H9 (cell line): ENCODE measurements at regions not wholly inside any gene's neighbourhood (a gene's known extent, or its start where the extent isn't known, plus 50 kb on each side); places are given as distances from the start of the nearest gene placed in this dataset.

Experiments used
- DNase-seq: peaks from one replicate; pipeline ENCODE4 v3.0.0-alpha.2; 2017
- H2AFZ ChIP-seq: one replicate; pipeline ENCODE4 v1.6.1; 2013; ENCODE audit warnings: mild to moderate bottlenecking, low read length, control low read depth, moderate library complexity
- H2AK5ac ChIP-seq: 2 replicates; pipeline ENCODE4 v1.6.1; 2013; ENCODE audit warnings: low read length, control low read depth, mixed read lengths; ENCODE audit not compliant: insufficient read length
- H2BK120ac ChIP-seq: one replicate; pipeline ENCODE4 v1.6.1; 2013; ENCODE audit warnings: low read depth, mild to moderate bottlenecking, low read length, control low read depth, inconsistent platforms; ENCODE audit not compliant: poor library complexity, severe bottlenecking
- H2BK12ac ChIP-seq: 2 replicates; pipeline ENCODE4 v1.6.1; 2013; ENCODE audit warnings: low read length, control low read depth, mixed read lengths, low read depth; ENCODE audit not compliant: insufficient read length
- H2BK15ac ChIP-seq: 2 replicates; pipeline ENCODE4 v1.6.1; 2013; ENCODE audit warnings: low read depth, low read length, control low read depth
- H2BK20ac ChIP-seq: one replicate; pipeline ENCODE4 v1.6.1; 2013; ENCODE audit warnings: low read depth, mild to moderate bottlenecking, low read length, control low read depth, inconsistent platforms; ENCODE audit not compliant: poor library complexity, severe bottlenecking
- H2BK5ac ChIP-seq: 2 replicates; pipeline ENCODE4 v1.6.1; 2013; ENCODE audit warnings: low read length, control low read depth, mixed read lengths; ENCODE audit not compliant: insufficient read length
- H3K14ac ChIP-seq: 2 replicates; pipeline ENCODE4 v1.6.1; 2013; ENCODE audit warnings: low read length, control low read depth; ENCODE audit not compliant: insufficient read depth
- H3K18ac ChIP-seq: 2 replicates; pipeline ENCODE4 v1.6.1; 2013; ENCODE audit warnings: low read depth, mild to moderate bottlenecking, mixed read lengths, low read length, control low read depth; ENCODE audit not compliant: insufficient read length
- H3K23ac ChIP-seq: 2 replicates; pipeline ENCODE4 v1.6.1; 2013; ENCODE audit warnings: low read length, control low read depth, mixed read lengths, low read depth; ENCODE audit not compliant: insufficient read length
- H3K23me2 ChIP-seq: 2 replicates; pipeline ENCODE4 v1.6.1; 2013; ENCODE audit warnings: low read depth, mild to moderate bottlenecking, mixed read lengths, low read length, control low read depth; ENCODE audit not compliant: insufficient read length, poor library complexity, severe bottlenecking
- H3K27ac ChIP-seq: 2 replicates; pipeline ENCODE4 v1.5.1; 2013; ENCODE audit warnings: low read length, control low read depth, mixed read lengths, low read depth; ENCODE audit not compliant: insufficient read length
- H3K27me3 ChIP-seq: 2 replicates; pipeline ENCODE4 v1.6.1; 2013; ENCODE audit warnings: low read length, control low read depth, inconsistent platforms; ENCODE audit not compliant: insufficient read depth
- H3K4ac ChIP-seq: 2 replicates; pipeline ENCODE4 v1.6.1; 2013; ENCODE audit warnings: low read depth, mild to moderate bottlenecking, control low read depth, inconsistent platforms, low read length, moderate library complexity
- H3K4me1 ChIP-seq: 2 replicates; pipeline ENCODE4 v1.6.1; 2013; ENCODE audit warnings: low read length, control low read depth, inconsistent platforms; ENCODE audit not compliant: insufficient read depth
- H3K4me2 ChIP-seq: 2 replicates; pipeline ENCODE4 v1.6.1; 2013; ENCODE audit warnings: low read length, control low read depth, mixed read lengths; ENCODE audit not compliant: insufficient read length, insufficient read depth
- H3K56ac ChIP-seq: 2 replicates; pipeline ENCODE4 v1.6.1; 2013; ENCODE audit warnings: low read depth, mild to moderate bottlenecking, mixed read lengths, low read length, control low read depth; ENCODE audit not compliant: insufficient read length
- H3K79me1 ChIP-seq: 2 replicates; pipeline ENCODE4 v1.6.1; 2013; ENCODE audit warnings: low read depth, mild to moderate bottlenecking, moderate library complexity, low read length, control low read depth, inconsistent platforms; ENCODE audit not compliant: insufficient read depth, poor library complexity, severe bottlenecking
- H3K79me2 ChIP-seq: 2 replicates; pipeline ENCODE4 v1.6.1; 2013; ENCODE audit warnings: low read length, control low read depth, inconsistent platforms; ENCODE audit not compliant: insufficient read depth
- H3K9ac ChIP-seq: 2 replicates; pipeline ENCODE4 v1.6.1; 2013; ENCODE audit warnings: low read length, control low read depth, mixed read lengths; ENCODE audit not compliant: insufficient read length; ENCODE audit errors: extremely low read depth
- H3K9me3 ChIP-seq: one replicate; pipeline ENCODE4 v1.6.1; 2013; ENCODE audit warnings: low read depth, low read length, inconsistent platforms; ENCODE audit not compliant: control insufficient read depth
- H3T11ph ChIP-seq: one replicate; pipeline ENCODE4 v1.6.1; 2013; ENCODE audit warnings: mild to moderate bottlenecking, low read length, control low read depth, inconsistent platforms
- H4K20me1 ChIP-seq: one replicate; pipeline ENCODE4 v1.6.1; 2013; ENCODE audit not compliant: control insufficient read depth, insufficient read length, insufficient read depth
- H4K5ac ChIP-seq: 2 replicates; pipeline ENCODE4 v1.6.1; 2013; ENCODE audit warnings: low read depth, mild to moderate bottlenecking, mixed read lengths, low read length, control low read depth; ENCODE audit not compliant: insufficient read length
- H4K8ac ChIP-seq: replicated peaks from 2 replicates; pipeline ENCODE4 v1.6.1; 2013; ENCODE audit warnings: low read length, control low read depth, mixed read lengths, low read depth; ENCODE audit not compliant: insufficient read length
- H4K91ac ChIP-seq: 2 replicates; pipeline ENCODE4 v1.6.1; 2013; ENCODE audit warnings: low read depth, mild to moderate bottlenecking, moderate library complexity, mixed read lengths, low read length, control low read depth; ENCODE audit not compliant: insufficient read length
- H3K27ac Mint-ChIP-seq, 3 experiments: 2 replicates in 2 of 3; 3 replicates in 1 of 3; pipeline ENCODE4 v1.8.0; 2020 to 2021; ENCODE audit warnings: mixed read lengths in 3 of 3, mild to moderate bottlenecking in 1 of 3, moderate library complexity in 1 of 3
- H3K27me3 Mint-ChIP-seq: 2 replicates; pipeline ENCODE4 v1.8.0; 2021; ENCODE audit warnings: low read depth, mild to moderate bottlenecking, moderate library complexity, mixed read lengths
- H3K36me3 Mint-ChIP-seq, 3 experiments: 2 replicates in 2 of 3; 3 replicates in 1 of 3; pipeline ENCODE4 v1.8.0; 2020 to 2021; ENCODE audit warnings: low read depth in 3 of 3, mixed read lengths in 3 of 3; ENCODE audit not compliant: insufficient read depth in 1 of 3
- H3K4me1 Mint-ChIP-seq, 2 experiments: 2 replicates each; pipeline ENCODE4 v1.8.0; 2020; ENCODE audit warnings: mixed read lengths in 2 of 2
- H3K4me3 Mint-ChIP-seq, 2 experiments: 2 replicates in 1 of 2; 3 replicates in 1 of 2; pipeline ENCODE4 v1.8.0; 2020 to 2021; ENCODE audit warnings: mild to moderate bottlenecking in 2 of 2, mixed read lengths in 2 of 2, moderate library complexity in 1 of 2
- H3K9me3 Mint-ChIP-seq, 2 experiments: 2 replicates in 1 of 2; 3 replicates in 1 of 2; pipeline ENCODE4 v1.8.0; 2020; ENCODE audit warnings: mild to moderate bottlenecking in 2 of 2, mixed read lengths in 2 of 2, moderate library complexity in 1 of 2
- CTCF ChIP-seq: fragments of 200-600 bp; sonication (generic); conservative IDR thresholded peaks from 3 replicates; pipeline ENCODE4 v1.8.0; 2021; ENCODE audit warnings: antibody characterized with exemption, mild to moderate bottlenecking

DNA sequence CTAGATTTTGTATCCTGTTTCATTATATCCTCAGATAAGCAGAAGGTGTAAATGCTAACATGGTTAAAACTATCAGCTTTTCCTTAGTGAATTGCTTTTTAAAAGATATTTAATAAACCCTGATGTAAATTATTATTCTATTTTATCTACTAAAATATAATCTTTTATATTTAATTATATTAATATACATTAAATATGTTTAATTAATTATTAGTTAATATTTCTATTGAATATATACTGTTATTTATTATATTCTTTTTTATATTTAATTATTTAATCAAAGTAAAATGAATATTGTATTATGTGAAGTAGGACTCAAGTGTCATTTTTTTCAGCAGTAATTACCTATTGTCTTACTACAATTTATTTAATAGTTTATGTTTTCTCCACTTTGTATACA, 179.7 kb upstream of the ADGRL4 start:
- Histone ChIP-seq H3K9me3 (no peaks in the 10 kb centered on the region), H3K4me1 (no peaks in the 10 kb centered on the region), H4K5ac (no peak overlapping the region), H3K14ac (no peak overlapping the region), H2BK15ac (no peak overlapping the region), H3K23me2 (no peaks in the 10 kb centered on the region), H3K23ac (no peak overlapping the region), H3K4me2 (no peak overlapping the region), H4K20me1 (no peaks in the 10 kb centered on the region), H4K91ac (no peak overlapping the region), H2BK120ac (no peak overlapping the region), H4K8ac (no peak overlapping the region), H3K9ac (no peak overlapping the region), H2AFZ (no peak overlapping the region), H3K56ac (no peak overlapping the region), H3K79me2 (no peaks in the 10 kb centered on the region), H3K4ac (no peak overlapping the region), H2BK5ac (no peak overlapping the region), H2BK12ac (no peak overlapping the region), H3T11ph (no peak overlapping the region), H3K27me3 (no peaks in the 10 kb centered on the region), H3K18ac (no peak overlapping the region), H2BK20ac (no peak overlapping the region), H3K79me1 (no peaks in the 10 kb centered on the region), H2AK5ac (no peak overlapping the region), H3K27ac (no peak overlapping the region)
- Mint-ChIP-seq H3K36me3 (no peaks in the 10 kb centered on the region), H3K9me3 (no peaks in the 10 kb centered on the region), H3K4me1 (no peaks in the 10 kb centered on the region; a peak in 1 of 4 replicates), H3K4me3 (no peak overlapping the region), H3K27me3 (no peaks in the 10 kb centered on the region), H3K27ac (no peak overlapping the region)
- DNase-seq: no peak
- no peak for TF ChIP-seq CTCF
